ENCODE measurements at regions not wholly inside any gene's neighbourhood (a gene's known extent, or its start where the extent isn't known, plus 50 kb on each side); places are given as distances from the start of the nearest gene placed in this dataset.

- DNase-seq (ENCODE audit: low read depth): no peak
- no peak for TF ChIP-seq CTCF (conservative IDR thresholded peaks at IDR 0.05; ENCODE audit: low read depth, low read length)
- no peak overlapping the region for H3K4me3 ChIP-seq (ENCODE audit: low read depth, low read length)
These were observed 88.7 kb upstream of the MEIS1 start for GRCh38 chr2:66346231-66346664.

DNA sequence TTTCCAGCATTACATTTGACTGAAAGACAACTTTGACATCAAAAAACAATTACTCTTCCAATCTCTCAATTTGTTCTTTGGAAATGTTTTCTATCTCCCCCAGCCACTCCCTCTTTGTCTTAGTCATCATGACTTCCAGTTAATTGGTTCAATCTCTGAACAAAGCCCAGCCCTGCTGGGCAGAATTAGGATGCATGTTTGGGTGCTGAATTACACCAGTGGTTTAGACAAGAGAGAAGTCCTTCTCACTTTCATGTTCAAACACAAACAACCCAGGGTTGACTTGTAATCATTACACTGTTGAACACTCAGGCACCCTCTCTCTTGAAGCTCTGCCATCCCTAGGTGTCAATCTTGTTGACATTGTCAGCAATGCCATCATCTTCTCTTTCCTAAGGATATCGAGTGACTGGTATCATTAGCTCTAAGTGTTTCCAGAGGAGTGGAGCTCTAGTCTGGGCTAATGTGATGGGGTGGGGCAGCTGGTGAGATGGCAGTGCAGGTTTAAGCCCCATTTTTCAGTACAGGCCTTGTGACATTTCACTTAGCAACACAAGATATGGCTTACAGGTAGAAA, 90.8 kb upstream of the MEIS1 start:
- no peak overlapping the region for H3K4me3 ChIP-seq (ENCODE audit: low read depth, low read length)
- no peak for TF ChIP-seq CTCF (conservative IDR thresholded peaks at IDR 0.05; ENCODE audit: low read depth, low read length)
- DNase-seq (ENCODE audit: low read depth): no peak

DNA sequence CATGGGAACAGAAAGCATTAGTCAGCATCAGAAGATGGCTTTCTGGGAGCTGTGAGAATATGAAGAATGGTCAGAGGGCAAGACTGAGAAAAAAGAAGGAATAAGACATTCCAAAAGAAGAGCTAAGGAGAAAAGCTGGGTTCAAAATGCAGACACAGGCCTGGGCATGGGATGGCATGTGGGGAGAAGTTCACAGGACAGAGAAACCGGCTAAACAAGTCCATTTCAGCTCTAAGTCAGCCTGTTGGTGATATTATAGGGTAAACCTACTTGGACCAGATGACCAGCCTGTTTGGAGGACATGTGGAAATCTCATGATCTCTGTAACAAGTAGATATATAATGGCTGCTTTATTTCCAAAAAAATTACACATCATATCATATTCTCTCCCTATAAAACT, 91.7 kb upstream of the MEIS1 start:
- no peak for DNase-seq (ENCODE audit: low read depth)
- H3K4me3 ChIP-seq (ENCODE audit: low read depth, low read length): no peak overlapping the region
- TF ChIP-seq CTCF (conservative IDR thresholded peaks at IDR 0.05; ENCODE audit: low read depth, low read length): no peak

DNA sequence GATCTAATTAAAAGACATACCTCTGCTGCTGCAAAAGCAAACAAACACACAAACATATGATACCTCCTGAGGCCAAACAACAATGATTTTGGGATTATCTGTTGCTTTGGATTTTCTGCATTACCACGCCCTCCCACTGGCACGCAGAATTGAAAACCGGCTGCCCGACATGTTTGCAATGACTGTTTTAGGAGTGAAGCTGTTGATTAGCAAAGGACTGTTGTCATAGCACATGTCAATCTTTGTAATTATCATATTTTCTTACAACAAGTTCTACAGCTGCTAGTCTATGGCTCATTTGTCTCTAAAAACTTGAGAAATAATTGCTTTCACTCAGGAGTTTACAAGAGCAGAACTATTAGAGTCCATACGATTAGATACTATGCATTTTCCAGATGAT, 94.4 kb upstream of the MEIS1 start:
- TF ChIP-seq CTCF (conservative IDR thresholded peaks at IDR 0.05; ENCODE audit: low read depth, low read length): no peak
- DNase-seq (ENCODE audit: low read depth): no peak
- no peak overlapping the region for H3K4me3 ChIP-seq (ENCODE audit: low read depth, low read length)

- DNase-seq (ENCODE audit: low read depth): no peak
- TF ChIP-seq CTCF (conservative IDR thresholded peaks at IDR 0.05; ENCODE audit: low read depth, low read length): no peak
- no peak overlapping the region for H3K4me3 ChIP-seq (ENCODE audit: low read depth, low read length)
These were observed 100.5 kb upstream of the MEIS1 start for GRCh38 chr2:66334237-66335029.

DNA sequence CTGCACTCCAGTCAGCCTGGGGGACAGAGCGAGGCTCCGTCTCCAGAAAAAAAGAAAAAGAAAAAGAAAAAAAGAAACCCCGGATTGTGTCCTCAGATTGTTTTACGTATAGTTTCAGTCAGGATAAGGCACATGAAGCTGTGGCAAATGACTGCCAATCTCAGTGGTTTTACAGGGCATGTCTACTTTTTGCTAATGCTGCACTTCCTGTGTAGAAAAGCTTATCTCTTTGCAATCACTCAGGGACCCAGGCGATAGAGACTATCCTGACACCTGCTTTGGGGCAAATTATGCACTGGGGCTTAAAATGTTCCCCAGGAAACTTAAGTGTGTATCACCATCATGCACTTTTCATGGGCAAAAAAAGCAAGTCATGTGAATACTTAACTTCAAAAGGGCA, 103.7 kb upstream of the MEIS1 start:
- TF ChIP-seq CTCF (conservative IDR thresholded peaks at IDR 0.05; ENCODE audit: low read depth, low read length): no peak
- no peak for DNase-seq (ENCODE audit: low read depth)

More for the DNA sequence above, 103.7 kb upstream of the MEIS1 start:
- no peak overlapping the region for H3K4me3 ChIP-seq (ENCODE audit: low read depth, low read length)

Data from choroid plexus epithelial cell (primary cell).